ENCODE measurements at regions not wholly inside any gene's neighbourhood (a gene's known extent, or its start where the extent isn't known, plus 50 kb on each side); places are given as distances from the start of the nearest gene placed in this dataset.
"Not testable (repeated sequence)": the region's sequence is repeated elsewhere in the genome, so short reads cannot be mapped to it uniquely, and the experiment has no call there.

DNA sequence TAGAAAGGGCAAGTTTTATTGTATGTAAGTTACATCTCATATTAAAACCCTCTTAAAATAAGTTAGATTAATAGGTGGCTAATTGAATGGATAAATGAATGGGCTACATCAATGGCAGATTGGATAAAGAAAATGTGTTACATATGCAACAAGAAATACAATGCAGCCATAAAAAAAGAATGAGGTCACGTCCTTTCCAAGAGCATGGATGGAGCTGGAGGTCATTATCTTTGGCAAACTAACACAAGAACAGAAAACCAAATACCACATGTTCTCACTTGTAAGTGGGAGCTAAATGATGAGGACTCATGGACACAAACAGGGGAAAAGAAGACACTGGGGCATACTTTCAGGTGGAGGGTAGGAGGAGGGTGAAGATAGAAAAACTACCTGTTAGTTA, 182.2 kb upstream of the GNAI1 start:
- DNase-seq: no peak

DNA sequence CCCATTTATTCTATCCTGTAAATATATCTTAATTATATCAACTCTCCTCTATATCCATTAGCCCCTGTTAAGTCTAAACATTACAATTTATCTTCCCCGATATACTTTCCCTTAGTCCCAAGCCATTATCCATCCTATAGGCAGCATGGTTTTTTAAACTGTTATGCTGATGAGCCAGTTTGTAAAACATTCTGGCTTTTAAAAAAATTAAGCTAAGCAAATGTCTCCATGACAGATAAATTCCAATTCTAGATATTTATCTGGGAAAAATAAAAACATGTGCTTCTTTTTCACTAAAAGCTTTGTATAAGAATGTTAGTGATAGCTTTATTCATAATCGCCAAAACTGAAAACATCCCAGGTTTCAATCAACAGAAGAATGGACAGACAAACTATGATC, 183.2 kb upstream of the GNAI1 start:
- DNase-seq: no peak

DNA sequence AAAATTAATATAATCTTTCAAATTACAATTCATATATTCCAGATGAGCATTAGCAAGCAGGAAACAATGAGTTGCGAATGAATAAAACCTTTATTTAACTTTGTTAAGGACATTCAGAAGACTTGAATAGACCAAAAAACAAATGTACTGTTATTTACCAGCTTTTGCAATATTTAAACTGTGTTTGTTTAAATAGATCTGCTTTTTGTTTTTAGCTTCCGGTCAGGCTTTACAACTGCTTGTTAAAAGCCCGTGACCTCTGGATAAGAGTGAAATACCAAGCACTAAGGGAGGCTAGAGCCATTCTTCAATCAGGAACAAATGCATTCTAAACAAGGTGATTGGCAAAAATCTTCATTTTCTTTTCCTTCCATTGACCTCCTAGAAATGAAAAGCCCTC, 184.9 kb upstream of the GNAI1 start:
- no peak for DNase-seq

DNA sequence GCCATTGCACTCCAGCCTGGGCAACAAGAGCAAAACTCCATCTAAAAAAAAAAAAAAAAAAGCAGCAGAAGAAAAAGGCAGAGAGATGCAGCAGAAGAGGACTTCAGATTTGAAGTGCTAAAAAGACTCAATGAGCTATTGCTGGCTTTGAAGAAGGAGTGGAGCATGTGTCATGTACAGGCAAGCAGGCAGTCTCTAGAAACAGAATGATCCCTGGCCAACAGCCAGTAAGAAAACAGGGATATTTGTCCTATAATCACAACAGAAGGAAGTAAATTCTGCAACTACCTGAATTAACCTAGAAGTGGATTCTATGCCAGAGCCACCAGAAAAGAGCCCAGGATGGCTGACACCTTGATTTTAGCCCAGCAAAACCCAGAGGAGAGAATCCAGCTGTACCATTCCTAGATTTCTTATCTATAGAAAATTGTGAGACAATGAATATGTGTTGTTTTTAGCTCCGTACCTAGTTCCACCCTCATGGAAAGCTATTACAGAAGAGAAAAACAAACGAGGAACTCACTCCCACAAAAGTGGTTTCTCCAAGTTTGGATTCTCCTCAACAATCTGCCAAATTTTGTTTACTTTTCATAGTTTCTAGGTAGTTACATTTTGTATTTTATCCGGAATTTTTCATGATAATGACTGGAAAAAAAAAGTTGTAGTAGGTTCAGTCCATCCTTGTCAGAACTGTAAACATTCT, 198.2 kb upstream of the GNAI1 start:
- no peak for DNase-seq

DNA sequence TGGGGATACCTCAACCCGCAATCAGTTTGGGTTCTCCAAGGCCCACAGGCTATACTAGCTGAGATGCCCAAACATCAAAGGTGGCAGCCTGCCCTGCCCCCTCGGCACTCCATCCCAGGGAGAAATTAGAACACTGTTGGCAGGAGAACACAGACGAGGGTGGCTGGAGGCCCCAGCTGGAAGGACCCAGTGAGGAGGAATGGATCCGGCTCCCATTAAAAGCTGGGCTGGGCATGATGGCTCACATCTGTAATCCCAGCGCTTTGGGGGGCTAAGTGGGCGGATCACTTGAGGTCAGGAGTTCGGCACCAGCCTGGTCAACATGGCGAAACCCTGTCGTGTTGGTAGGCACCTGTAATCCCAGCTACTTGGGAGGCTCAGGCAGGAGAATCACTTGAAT, 199.9 kb upstream of the GNAI1 start:
- DNase-seq: no peak

DNA sequence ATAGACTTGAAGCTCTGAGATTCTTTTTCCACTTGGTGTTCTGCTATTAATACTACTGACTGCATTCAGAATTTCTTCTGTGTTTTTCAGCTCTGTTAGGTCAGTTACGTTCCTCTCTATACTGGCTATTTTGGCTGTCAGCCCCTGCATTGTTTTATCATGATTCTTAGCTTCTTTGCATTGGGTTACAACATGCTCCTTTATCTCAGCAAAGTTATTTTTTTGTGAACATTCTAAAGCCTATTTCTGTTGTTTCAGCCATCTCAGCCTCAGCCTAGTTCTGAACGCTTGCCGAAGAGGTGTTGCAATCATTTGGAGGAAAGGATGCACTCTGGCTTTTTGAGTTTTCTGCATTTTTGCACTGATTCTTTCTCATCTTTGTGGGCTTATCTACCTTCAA, 201.5 kb upstream of the GNAI1 start:
- DNase-seq: no peak

DNA sequence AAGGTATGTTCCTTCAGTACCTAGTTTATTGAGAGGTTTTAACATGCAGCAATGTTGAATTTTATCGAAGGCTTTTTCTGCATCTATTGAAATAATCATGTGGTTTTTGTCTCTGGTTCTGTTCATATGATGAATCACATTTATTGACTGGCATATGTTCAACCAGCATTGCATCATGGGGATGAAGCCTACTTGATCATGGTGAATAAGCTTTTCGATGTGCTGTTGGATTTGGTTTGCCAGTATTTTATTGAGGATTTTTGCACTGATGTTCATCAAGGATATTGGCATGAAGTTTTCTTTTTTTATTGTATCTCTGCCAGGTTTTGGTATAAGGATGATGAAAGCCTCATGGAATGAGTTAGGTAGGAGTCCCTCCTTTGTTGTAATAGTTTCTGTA, 204.0 kb upstream of the GNAI1 start:
- DNase-seq: no peak

DNA sequence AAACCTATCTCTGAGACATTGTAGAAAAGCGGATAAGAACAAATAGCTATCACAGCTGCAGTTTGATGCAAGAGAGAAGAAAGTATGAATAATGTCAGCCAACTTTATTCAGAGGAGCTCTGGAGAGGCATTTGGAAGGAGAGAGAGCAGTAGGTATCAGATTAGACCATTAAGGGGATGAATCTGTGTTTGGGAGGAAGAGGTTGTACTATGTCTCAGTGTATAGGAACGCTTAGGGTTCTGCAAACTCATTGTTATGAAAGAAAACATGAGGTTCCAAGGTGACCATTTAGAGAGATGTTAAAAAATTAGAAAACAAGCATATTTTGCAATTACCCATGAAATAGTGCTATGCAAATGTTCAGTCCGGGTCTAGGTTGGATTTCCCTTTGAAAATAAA, 207.5 kb upstream of the GNAI1 start:
- no peak for DNase-seq

DNA sequence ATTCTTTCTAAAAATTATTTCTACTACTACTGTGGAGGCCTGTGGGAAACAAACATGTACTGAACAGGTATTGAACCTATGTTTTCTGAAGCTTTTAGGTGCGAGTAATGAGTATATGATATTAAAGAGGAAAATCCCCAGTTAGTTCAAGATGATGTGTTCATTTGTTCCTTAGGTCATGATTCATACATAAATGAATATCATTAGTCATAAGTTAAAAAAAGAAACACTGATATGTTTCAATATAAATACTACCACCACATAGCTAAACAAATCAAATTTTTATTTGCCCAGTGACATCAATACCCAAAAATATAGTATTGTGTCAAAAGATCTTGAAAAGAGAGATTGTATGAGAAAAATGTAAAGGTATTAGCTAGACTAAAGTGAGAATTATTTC, 210.7 kb upstream of the GNAI1 start:
- no peak for DNase-seq

DNA sequence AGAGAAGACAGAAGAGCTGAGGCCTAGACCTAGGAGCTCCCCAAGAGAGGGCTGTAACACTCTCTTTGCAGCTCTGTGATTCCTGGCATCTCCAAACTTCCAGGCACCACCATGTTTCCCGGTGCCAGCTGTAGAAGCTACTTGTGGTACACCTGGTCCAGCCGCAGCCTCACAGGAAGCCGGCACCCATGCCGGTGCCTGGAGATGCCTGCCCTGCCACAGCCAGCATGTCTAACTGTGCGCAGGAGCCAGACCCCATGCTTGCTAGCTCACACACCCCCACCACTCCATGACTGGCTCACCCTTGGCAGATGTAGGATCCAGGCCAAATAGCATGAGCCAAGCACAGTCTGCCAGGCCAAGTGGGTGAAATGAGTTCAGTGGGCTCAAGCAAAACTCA, 211.7 kb upstream of the GNAI1 start:
- no peak for DNase-seq

DNA sequence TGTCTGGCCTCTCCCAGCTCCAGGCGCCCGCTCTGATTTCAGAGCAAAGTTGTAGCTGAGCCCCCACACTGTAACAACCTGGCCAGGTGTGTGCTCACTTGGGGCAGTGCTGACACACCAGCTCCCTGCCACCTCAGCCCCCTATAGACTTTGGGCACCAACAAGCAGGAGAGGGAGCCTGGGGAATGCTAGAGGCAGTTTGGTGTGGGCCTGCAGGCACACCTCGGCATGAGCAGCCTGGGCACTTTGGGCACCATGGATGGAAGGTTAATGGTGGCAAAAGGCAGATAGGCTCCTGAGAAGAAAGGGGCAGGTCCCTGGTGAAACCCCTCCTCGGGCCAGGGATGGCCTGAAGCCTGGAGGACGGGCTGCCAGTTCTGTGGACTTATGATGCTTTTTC, 212.7 kb upstream of the GNAI1 start:
- DNase-seq: no peak

DNA sequence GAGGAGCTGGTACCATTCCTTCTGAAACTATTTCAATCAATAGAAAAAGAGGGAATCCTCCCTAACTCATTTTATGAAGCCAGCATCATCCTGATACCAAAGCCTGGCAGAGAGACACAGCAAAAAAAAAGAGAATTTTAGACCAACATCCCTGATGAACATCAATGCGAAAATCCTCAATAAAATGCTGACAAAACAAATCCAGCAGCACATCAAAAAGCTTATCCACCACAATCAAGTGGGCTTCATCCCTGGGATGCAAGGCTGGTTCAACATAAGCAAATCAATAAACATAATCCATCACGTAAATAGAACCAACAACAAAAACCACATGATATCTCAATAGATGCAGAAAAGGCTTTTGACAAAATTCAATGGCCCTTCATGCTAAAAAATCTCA, 216.0 kb upstream of the GNAI1 start:
- not testable (repeated sequence) for DNase-seq

DNA sequence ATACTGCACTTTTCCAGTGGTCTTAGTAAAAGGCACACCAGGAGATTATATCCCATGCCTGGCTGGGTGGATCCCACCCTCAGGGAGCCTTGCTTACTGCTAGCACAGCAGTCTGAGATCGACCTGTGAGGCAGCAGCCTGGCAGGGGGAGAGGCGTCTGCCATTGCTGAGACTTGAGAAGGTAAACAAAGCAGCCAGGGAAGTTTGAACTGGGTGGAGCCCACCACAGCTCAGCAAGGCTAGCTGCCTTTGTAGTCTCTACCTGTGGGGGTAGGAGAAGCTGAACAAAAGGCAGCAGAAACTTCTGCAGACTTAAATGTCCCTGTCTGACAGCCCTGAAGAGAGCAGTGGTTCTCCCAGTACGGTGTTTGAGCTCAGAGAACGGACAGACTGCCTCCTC, 219.3 kb upstream of the GNAI1 start:
- not testable (repeated sequence) for DNase-seq

DNA sequence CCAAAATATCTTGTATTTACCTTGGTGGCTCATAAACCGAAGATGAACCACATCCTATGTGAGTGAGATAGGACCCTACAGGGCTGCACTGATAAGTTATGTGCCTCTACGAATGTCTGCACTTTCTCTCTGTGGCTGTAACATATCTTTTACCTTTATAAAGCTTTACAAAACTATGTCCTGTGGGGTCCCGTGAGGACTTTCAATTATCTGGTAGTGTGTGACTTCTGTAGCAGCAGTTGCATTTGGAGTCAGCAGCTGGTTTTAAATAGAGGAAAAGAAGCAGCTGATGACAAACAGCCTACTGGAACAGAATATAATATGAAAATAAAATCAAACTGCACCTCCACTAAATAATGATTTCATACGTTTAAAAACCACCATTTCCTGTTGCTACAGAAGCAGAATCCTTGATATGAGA, 222.4 kb upstream of the GNAI1 start:
- no peak for DNase-seq

DNA sequence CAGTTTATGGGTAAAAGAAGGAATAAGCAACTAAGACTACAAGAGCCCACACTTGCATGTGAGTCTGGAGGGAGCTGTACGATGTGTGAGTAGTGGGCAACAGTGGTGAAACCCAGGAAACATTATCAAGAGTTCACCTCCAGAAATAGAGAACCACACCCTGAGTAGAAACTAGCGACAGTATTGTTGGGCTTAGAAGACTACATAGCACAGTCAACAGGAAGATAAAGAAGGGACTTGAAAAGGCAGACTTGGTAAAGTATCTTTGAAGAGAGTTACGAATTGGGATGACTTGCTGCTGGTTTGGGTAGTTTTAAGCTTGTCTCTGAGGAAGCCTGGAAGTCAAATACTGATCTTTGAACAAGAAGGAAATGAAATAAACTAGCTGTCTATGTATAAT, 223.2 kb upstream of the GNAI1 start:
- DNase-seq: no peak

DNA sequence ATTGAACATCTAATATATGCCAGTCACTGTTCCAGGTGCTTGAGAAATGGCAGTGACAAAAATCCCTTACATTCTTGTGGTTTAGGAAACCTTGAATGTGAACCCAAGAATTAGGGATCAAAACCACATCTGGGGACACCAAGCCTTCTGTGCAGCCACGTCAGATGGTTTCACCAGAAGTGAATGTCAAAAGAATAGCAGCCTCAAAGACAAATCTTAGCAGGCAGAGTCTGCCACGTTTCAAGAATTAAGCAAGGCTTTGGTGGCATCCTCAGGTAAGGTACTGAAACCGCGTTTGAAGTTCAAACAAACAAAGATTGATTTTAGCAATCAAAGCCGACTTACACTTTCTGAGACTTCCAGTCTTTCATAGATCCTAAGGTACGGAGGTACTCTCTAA, 225.5 kb upstream of the GNAI1 start:
- no peak for DNase-seq

DNA sequence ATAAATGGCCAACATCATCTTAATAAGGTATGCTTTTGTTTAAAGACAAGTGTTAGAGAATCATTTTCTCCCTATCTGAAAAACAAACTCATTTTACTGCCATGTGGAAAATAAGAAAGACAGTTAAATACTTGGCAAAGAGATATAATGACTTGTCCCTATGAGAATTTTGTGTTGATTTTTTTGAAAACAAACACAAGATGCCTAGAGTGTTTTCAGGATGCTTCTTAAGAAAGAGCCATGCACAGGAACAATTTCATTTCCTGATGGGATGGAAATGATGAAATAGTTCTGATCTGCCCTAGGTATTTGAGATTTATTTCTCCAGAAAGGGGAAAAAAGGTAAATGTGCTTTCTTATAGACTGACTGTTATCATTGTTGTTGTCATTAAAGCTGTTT, 237.5 kb upstream of the GNAI1 start:
- DNase-seq: no peak

DNA sequence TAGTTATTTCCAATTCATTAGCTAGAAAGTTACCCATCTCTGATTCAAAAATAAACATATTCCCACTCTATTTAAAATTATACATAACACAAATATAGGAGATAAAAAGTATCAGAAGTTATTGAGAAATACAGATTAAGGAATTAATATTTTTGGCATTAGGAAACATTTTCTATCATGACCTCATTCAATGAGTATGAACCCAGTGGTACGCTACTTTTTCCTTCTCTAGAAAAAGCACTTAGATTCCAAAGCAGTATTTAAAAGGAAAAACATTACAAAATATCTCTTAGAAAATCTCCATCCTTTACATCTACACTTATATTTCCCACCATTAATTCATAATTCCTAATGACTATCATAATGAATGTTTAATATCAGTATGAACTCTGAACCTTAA, 240.6 kb upstream of the GNAI1 start:
- DNase-seq: no peak

DNA sequence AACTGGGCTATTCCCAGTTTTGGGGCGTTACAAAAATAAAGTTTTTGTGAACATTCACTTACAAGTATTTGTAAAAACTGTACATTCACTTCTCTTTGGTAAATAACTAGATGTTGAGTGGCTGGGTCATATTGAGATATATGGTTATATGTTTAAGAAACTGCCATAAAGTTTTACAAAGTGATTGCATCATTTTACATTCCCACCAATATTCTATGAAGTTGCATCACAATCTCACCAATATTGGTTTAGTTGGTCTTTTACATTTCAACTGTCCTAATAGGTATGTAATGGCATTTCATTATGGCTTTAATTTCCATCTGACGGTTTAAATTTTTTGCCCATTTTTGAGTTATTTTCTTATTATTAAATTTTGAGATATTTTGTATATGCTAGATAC, 251.7 kb upstream of the GNAI1 start:
- DNase-seq: no peak

DNA sequence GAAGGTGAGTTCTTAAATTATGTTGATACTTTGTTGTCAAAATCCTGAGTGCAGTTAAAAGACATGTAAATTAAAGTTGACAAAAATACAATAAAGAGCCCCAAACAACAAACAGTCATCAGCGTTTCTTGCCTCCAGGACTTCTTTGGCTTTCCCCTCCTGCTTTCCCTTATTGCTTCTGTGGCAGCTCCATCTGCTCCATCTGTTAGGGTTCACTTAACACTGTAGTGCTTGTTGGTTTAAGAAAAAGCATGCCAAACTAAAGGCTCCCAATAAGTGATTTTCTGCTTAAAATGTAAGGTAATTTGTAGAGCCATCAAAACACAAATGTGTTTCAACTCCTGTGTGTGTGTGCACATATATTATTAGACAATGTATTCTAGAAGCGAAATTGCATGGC, 254.3 kb upstream of the GNAI1 start:
- DNase-seq: no peak

DNA sequence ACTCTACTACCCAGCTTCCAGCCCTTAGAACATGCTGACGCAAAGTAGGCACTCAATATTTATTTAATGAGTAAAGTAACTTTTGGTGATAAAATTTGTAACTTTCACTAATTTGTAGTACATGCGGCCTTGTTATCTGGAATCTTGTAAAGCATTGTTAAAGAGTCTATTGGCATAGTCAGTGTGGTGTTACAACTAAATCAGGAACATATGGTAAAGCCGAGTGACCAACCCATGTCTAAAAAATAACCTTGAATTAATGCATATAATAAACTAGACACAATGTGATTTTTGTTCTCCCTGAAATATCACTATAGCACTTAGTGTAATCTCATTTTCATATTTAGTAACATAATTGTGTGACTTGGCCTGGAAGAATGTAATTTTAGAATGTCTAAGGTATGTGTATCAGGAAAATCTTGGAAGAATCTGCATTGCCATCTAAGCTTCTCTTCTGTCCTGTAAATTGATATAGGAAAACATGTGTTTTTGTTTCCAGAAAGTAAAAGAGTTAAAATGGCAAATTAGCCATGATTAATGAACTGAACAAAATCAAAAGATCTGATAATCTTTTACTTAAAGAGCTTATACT, 256.7 kb upstream of the GNAI1 start:
- no peak for DNase-seq

DNA sequence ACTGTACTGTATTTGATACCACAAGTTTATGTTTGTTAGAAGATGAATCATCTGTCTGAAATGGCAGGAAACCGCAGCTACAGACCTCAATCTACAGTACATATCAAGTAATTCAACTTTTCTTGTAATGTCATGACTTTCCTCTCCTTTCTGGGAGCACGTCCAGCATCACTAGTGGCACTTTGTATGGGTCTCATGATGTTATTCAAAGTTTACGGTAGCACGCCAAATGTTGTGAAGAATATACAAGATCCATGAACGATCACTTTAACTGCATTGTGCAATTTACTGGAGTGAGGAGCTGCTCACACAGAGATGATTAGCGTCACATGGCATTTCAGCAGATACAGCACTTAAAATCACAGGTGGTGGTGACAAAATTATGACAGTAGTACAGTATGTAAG, 257.8 kb upstream of the GNAI1 start:
- no peak for DNase-seq

DNA sequence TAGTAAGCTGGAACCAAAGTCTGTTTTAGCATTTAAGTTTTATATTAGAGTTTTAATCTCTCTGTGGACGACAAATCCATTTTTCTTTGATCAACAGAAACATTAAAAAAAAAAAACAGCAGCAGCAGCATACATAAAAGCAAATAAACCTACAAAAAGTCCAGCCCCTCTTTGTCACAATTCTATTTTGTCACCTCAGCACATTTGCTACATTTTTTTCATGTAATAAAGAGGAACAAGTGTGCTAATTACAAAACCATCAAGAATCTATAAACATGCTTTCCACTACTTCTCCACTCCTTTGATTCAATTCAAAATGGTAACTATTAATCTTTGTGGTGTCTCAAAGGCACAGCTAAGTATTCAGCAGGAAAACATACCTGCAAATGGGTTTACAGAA, 259.8 kb upstream of the GNAI1 start:
- no peak for DNase-seq

DNA sequence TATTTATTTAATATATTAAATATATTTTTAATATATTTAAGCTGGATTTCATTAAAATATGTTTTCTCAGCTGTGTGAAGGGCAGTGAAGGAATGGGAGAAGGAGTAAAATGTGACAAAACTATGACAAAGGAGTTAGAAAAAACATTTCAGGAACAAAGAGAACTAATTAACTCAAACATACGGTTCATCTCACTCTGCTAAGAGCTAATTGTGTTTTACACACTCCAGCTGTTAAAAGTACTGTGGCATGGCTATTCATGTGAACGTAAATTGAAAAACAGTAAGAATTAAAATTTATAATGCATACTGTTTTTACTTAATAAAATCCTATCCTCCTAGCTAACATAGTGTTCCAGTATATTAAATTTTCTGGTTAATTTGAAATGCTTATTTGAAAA, 262.5 kb upstream of the GNAI1 start:
- DNase-seq: no peak

DNA sequence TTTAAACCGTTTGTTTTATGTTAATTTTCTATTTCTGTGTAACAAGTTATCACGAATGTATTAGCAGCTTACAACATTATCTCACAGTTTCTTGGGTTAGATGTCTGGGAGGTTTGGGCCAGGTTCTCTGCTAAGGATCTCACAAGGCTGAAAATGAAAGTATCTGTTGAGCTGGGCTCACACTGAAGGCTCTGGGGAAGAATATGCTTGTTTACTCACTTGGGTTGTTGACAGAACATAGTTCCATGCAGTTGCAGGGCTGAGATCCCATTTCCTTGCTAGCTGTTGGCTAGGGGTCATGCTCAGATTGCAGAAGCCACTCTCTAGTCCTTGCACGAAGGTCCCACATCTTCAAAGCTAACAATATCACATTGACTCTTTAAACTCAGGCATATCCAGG, 266.6 kb upstream of the GNAI1 start:
- DNase-seq: no peak
